Thyroid gland (tissue), 4 donors: ENCODE measurements at regions not wholly inside any gene's neighbourhood (a gene's known extent, or its start where the extent isn't known, plus 50 kb on each side); places are given as distances from the start of the nearest gene placed in this dataset.

Experiments used
- CTCF ChIP-seq, 6 experiments: fragments of 200-600 bp in 3 of 6; fragments of 450-650 bp in 3 of 6; sonication (generic) in 3 of 6; IDR thresholded peaks; one replicate each; pipeline ENCODE4 v1.5.1; 2016 to 2019; ENCODE audit warnings: antibody characterized with exemption in 6 of 6, mild to moderate bottlenecking in 2 of 6, inconsistent platforms in 1 of 6, moderate library complexity in 1 of 6
- POLR2A ChIP-seq, 2 donors: fragments of 450-650 bp; IDR thresholded peaks; one replicate each; pipeline ENCODE4 v1.6.1; 2017; ENCODE audit warnings: antibody characterized with exemption in 2 of 2, mild to moderate bottlenecking in 2 of 2, moderate library complexity in 1 of 2

- TF ChIP-seq CTCF (IDR thresholded peaks at IDR 0.05) (no peak), POLR2A (IDR thresholded peaks at IDR 0.05) (no peak)
These were observed 93.3 kb upstream of the MYLIP start for GRCh38 chr6:16035488-16036080.
